Common myeloid progenitor, CD34-positive (primary cell): ENCODE measurements at regions not wholly inside any gene's neighbourhood (a gene's known extent, or its start where the extent isn't known, plus 50 kb on each side); places are given as distances from the start of the nearest gene placed in this dataset.

Experiments
- CTCF ChIA-PET: fragments of 350-600 bp; sonication (Branson Sonifier 250); formaldehyde crosslinking; loops from one replicate; lab custom pipeline; 2021; ENCODE audit warnings: antibody characterized with exemption; lab: Charles Lee
- POLR2A ChIA-PET: fragments of 350-600 bp; sonication (Branson Sonifier 250); formaldehyde crosslinking; loops from one replicate; lab custom pipeline; 2021; ENCODE audit warnings: antibody characterized with exemption; lab: Charles Lee
- DNase-seq, 3 donors: peaks; one replicate each; pipeline versions ENCODE4 v3.0.0 to v3.0.0-alpha.2; 2013
- H3K27ac ChIP-seq, 2 experiments: 1 replicate in 1 of 2; 2 replicates in 1 of 2; pipeline ENCODE4 v1.7.0; 2013; ENCODE audit warnings: inconsistent platforms in 2 of 2, low read length in 2 of 2, mild to moderate bottlenecking in 2 of 2, low read depth in 1 of 2, moderate library complexity in 1 of 2; ENCODE audit not compliant: severe bottlenecking in 2 of 2, insufficient read depth in 1 of 2, poor library complexity in 1 of 2
- H3K27me3 ChIP-seq, 5 experiments: replicated peaks in 2 of 5; 1 replicate in 3 of 5; 2 replicates in 2 of 5; pipeline versions ENCODE4 v1.6.1 to v1.7.0; 2013; ENCODE audit warnings: low read length in 4 of 5, mild to moderate bottlenecking in 2 of 5, moderate library complexity in 2 of 5, inconsistent platforms in 1 of 5; ENCODE audit not compliant: insufficient read depth in 5 of 5, control insufficient read depth in 4 of 5
- H3K36me3 ChIP-seq, 4 experiments: 1 replicate in 2 of 4; 2 replicates in 2 of 4; pipeline versions ENCODE4 v1.6.1 to v1.7.0; 2013; ENCODE audit warnings: low read length in 3 of 4, control low read depth in 1 of 4, mild to moderate bottlenecking in 1 of 4; ENCODE audit not compliant: control insufficient read depth in 4 of 4, insufficient read depth in 4 of 4
- H3K4me1 ChIP-seq, 4 experiments: 1 replicate in 3 of 4; 2 replicates in 1 of 4; pipeline versions ENCODE4 v1.6.1 to v1.7.1; 2013; ENCODE audit warnings: low read length in 3 of 4, mild to moderate bottlenecking in 3 of 4, control low read depth in 1 of 4, inconsistent platforms in 1 of 4, moderate library complexity in 1 of 4; ENCODE audit not compliant: control insufficient read depth in 4 of 4, insufficient read depth in 4 of 4; ENCODE audit errors: control extremely low read depth in 1 of 4
- H3K4me3 ChIP-seq, 7 experiments: 1 replicate in 4 of 7; 2 replicates in 3 of 7; pipeline versions ENCODE4 v1.5.1 to v1.7.0; 2013; ENCODE audit warnings: mild to moderate bottlenecking in 7 of 7, low read length in 6 of 7, moderate library complexity in 6 of 7, inconsistent platforms in 2 of 7, low read depth in 2 of 7, control low read depth in 1 of 7; ENCODE audit not compliant: insufficient read depth in 4 of 7, control insufficient read depth in 1 of 7; ENCODE audit errors: extremely low read depth in 1 of 7
- H3K9me3 ChIP-seq, 5 experiments: 1 replicate in 4 of 5; 2 replicates in 1 of 5; pipeline versions ENCODE4 v1.6.1 to v1.7.1; 2013; ENCODE audit warnings: low read length in 4 of 5, mild to moderate bottlenecking in 2 of 5, inconsistent platforms in 1 of 5, low read depth in 1 of 5, moderate library complexity in 1 of 5; ENCODE audit not compliant: control insufficient read depth in 4 of 5, insufficient read depth in 2 of 5; ENCODE audit errors: control extremely low read depth in 1 of 5
- WGBS: methylation state at CpG from one replicate; pipeline ENCODE4 v1.1.5; 2013; ENCODE audit not compliant: insufficient coverage; 5-methylcytosine and 5-hydroxymethylcytosine counted together

DNA sequence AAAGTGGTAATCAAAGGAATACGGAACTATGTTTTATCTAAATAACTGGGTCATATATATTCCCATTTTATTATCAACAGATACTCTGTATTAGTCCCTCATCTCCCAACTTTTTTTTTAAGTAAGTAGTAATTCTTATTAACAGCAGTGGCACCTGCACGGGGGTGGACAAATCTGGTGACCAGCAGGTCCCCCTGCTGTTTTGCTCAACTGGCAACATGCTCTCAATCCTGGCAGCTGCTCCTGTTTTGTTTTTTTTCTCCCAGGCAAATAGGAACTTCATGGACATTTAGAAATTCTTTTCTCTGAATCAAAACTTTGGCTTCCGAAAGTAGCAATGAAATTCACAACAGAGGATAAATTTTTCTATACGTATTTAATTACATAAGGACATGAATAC, 193.5 kb downstream of the SS18 start:
- no peak overlapping the region for H3K4me3 ChIP-seq
- no peaks in the 10 kb centered on the region for H3K27me3 ChIP-seq
- ChIA-PET POLR2A (no interaction called here), CTCF (no interaction called here)
- 100% methylated on average over 3 of the region's 4 CpGs for WGBS
- H3K4me1 ChIP-seq: no peaks in the 10 kb centered on the region
- H3K9me3 ChIP-seq: peaks cover 0 to 2% (median 0%) of the 10 kb centered on the region in 5 experiments
- H3K36me3 ChIP-seq: no peaks in the 10 kb centered on the region
- DNase-seq: no peak
- no peak overlapping the region for H3K27ac ChIP-seq

DNA sequence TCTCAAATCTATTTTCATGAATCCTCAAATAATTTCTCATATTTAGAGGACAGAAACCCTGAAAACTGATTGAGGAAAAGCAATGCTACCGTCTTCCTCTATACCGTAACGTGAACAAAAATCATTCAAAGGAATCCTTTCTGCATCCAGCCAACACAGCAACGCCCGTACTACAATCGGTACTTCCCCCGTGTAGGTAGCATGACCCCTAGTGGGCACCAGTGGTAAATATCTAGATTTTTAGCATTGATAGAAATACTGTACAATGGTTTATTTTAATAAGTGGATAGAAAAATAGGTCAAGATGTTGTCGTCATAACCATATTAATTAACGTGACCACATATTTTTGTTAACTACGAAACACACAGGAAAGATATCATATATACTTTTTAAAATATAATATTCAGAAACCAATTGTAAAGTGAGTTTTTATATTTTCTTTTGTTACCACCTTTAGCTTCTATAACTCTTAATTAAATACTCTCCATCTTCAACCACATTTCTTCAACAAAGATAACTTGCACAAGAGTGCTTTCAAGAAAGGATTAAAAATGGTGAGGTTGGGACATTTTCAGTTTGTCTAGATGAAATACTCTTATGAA, 194.1 kb downstream of the SS18 start:
- ChIA-PET POLR2A (no interaction called here), CTCF (no interaction called here)
- H3K27me3 ChIP-seq: no peaks in the 10 kb centered on the region
- DNase-seq: peak; percentile 31 to 66 (median 54)
- H3K27ac ChIP-seq: no peak overlapping the region
- H3K9me3 ChIP-seq: peaks cover 0 to 2% (median 0%) of the 10 kb centered on the region in 5 experiments
- 67% methylated on average over 3 of the region's 10 CpGs for WGBS
- no peaks in the 10 kb centered on the region for H3K36me3 ChIP-seq
- H3K4me1 ChIP-seq: no peaks in the 10 kb centered on the region
- H3K4me3 ChIP-seq: no peak overlapping the region

DNA sequence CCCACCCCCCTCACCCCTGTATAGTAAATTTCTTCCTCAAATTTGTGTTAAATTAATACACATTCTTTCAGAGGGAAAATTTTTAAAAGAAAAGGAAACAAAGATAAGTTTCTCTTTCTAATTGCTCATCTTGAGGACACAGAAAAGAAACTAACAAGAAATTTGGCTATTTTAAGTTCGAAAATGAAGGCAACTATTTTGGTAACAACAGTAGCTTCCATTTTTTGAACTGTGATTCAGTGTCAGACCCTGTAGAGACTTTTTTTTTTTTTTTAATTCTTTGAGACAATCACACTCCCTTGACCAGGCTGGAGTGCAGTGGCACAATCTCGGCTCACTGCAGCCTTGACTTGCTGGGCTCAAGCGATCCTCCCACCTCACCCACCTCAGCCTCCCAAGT, 194.9 kb downstream of the SS18 start:
- WGBS: 100% methylated on average over 3 of the region's 3 CpGs
- ChIA-PET POLR2A (interaction anchor here (0.6 kb wide), 1 partner anchor 16 kb away, joined by 4 read pairs; no protein-coding TSS in a partner anchor), CTCF (interaction anchor here (1.5 kb wide), 1 partner anchor 1350 kb away, joined by 3 read pairs; no protein-coding TSS in a partner anchor)
- DNase-seq: no peak
- Histone ChIP-seq H3K4me1 (no peaks in the 10 kb centered on the region), H3K36me3 (no peaks in the 10 kb centered on the region), H3K4me3 (no peak overlapping the region), H3K27ac (no peak overlapping the region), H3K27me3 (no peaks in the 10 kb centered on the region), H3K9me3 (no peaks in the 10 kb centered on the region)

DNA sequence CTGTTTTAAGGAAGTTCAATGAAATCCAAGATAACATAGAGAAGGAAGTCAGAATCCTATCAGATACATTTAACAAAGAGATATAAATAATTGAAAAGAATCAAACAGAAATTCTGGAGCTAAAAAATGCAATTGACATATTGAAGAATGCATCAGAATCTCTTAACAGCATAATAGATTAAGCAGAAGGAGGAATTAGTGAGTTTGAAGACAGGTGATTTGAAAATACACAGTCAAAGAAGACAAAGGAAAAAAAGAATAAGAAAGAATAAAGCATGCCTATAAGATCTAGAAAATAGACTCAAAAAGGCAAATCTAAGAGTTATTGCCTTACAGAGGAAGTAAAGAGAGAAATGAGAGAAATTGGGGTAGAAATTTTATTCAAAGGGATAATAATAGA, 204.1 kb downstream of the SS18 start:
- no peak for DNase-seq
- no peaks in the 10 kb centered on the region for H3K27me3 ChIP-seq

DNA sequence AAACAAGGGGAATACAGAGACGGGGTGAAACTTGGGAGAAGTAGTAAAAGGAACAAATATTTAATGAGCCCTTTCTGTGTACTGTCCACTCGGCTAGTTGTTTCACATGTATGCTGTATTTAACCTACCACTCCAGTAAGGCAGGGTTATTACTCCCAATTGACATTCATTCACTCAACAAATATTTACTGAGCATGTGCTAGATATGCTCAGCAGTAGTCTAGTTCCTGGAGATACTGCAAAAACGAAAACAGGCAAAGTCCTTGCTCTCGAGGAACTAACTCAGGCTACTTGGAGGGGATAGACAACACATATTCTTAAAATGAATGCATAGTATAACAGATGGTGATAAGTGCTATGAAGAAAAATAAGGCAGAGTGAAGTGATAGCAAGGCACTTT, 207.3 kb downstream of the SS18 start:
- no peak overlapping the region for H3K4me3 ChIP-seq
- CTCF ChIA-PET: no interaction called here
- no peaks in the 10 kb centered on the region for H3K36me3 ChIP-seq
- no CpG with 5 or more reads among the region's 4 CpGs for WGBS
- POLR2A ChIA-PET: no interaction called here
- no peaks in the 10 kb centered on the region for H3K4me1 ChIP-seq
- peaks cover 0 to 4% (median 0%) of the 10 kb centered on the region in 5 experiments for H3K9me3 ChIP-seq
- DNase-seq: no peak
- H3K27me3 ChIP-seq: no peaks in the 10 kb centered on the region
- H3K27ac ChIP-seq: no peak overlapping the region

More for the DNA sequence above, 204.1 kb downstream of the SS18 start:
- Histone ChIP-seq H3K4me3 (no peak overlapping the region), H3K36me3 (no peaks in the 10 kb centered on the region), H3K9me3 (peaks cover 0 to 4% (median 0%) of the 10 kb centered on the region in 5 experiments), H3K4me1 (no peaks in the 10 kb centered on the region), H3K27ac (no peak overlapping the region)
- POLR2A ChIA-PET: no interaction called here
- CTCF ChIA-PET: no interaction called here

DNA sequence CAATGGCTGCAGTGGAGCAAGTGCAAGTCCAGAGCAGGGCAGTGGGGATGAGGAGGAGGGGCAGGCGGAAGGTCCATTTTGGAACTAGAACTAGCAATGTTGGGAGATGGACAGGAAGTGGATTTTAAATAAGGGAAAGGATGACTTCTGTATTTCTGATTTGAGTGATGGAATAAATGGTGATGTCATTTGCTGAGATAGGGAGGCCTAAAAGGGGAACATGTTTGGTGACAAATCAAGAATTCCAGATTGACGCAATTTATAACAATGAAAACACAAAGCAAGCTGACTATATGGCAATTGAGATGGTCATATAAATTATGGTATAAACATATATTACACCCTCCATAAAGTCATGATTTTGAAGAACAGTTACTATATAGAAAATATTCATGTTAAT, 209.3 kb downstream of the SS18 start:
- H3K36me3 ChIP-seq: no peaks in the 10 kb centered on the region
- ChIA-PET CTCF (no interaction called here), POLR2A (no interaction called here)
- no peaks in the 10 kb centered on the region for H3K4me1 ChIP-seq
- 100% methylated on average over 1 of the region's 2 CpGs for WGBS
- H3K9me3 ChIP-seq: peaks cover 0 to 4% (median 0%) of the 10 kb centered on the region in 5 experiments
- H3K27ac ChIP-seq: no peak overlapping the region
- DNase-seq: no peak
- no peak overlapping the region for H3K4me3 ChIP-seq
- H3K27me3 ChIP-seq: no peaks in the 10 kb centered on the region

DNA sequence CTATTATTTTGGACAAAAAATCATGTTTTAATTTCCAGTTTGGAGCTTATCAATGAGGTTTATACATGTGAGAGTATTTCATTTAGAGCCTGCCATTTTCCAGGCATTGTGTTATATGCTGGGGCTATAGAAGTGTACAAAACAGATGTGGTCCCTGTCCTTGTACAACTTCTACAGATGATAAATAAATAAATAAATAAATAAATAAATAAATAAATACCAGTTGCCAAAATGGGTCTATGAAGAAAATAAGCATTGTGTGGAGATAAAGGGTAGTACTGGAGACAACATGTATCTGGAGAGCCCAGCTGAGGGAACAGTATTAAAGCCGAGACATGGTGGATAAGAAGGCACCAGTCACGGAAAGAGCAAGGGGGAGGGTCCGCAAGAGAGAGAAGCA, 210.0 kb downstream of the SS18 start:
- no peaks in the 10 kb centered on the region for H3K4me1 ChIP-seq
- H3K9me3 ChIP-seq: peaks cover 0 to 4% (median 0%) of the 10 kb centered on the region in 5 experiments
- H3K27me3 ChIP-seq: no peaks in the 10 kb centered on the region
- H3K27ac ChIP-seq: no peak overlapping the region
- DNase-seq: no peak
- CTCF ChIA-PET: no interaction called here
- no peak overlapping the region for H3K4me3 ChIP-seq
- H3K36me3 ChIP-seq: no peaks in the 10 kb centered on the region
- POLR2A ChIA-PET: no interaction called here
- WGBS: 100% methylated on average over 3 of the region's 3 CpGs
